ENCODE measurements at regions not wholly inside any gene's neighbourhood (a gene's known extent, or its start where the extent isn't known, plus 50 kb on each side); places are given as distances from the start of the nearest gene placed in this dataset.
"Not testable (repeated sequence)": the region's sequence is repeated elsewhere in the genome, so short reads cannot be mapped to it uniquely, and the experiment has no call there.

DNA sequence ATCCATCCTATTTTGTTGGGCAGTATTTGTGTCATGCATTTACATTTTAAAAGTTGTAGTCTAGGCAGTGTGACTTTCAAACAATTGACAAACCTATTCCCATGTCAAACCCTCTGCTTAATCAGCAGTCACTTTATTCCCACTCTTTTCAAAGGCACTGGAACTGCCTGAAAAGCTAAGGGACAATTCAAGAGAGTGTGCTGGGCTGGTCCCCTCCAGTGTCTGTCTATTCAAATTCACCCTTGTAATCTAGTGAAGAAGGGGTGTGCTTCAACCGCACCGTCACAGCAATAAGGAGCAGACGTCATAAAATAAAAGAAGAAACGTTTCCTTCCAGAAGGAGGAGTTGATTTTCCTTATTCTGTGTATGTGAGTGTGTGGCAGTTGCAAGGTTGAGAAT lies 197.0 kb upstream of the MAD2L1 start:
- DNase-seq (ENCODE audit: low read depth): no peak
- TF ChIP-seq, protein P1, sequence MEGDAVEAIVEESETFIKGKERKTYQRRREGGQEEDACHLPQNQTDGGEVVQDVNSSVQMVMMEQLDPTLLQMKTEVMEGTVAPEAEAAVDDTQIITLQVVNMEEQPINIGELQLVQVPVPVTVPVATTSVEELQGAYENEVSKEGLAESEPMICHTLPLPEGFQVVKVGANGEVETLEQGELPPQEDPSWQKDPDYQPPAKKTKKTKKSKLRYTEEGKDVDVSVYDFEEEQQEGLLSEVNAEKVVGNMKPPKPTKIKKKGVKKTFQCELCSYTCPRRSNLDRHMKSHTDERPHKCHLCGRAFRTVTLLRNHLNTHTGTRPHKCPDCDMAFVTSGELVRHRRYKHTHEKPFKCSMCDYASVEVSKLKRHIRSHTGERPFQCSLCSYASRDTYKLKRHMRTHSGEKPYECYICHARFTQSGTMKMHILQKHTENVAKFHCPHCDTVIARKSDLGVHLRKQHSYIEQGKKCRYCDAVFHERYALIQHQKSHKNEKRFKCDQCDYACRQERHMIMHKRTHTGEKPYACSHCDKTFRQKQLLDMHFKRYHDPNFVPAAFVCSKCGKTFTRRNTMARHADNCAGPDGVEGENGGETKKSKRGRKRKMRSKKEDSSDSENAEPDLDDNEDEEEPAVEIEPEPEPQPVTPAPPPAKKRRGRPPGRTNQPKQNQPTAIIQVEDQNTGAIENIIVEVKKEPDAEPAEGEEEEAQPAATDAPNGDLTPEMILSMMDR (IDR thresholded peaks at IDR 0.05; ENCODE audit: low read depth, low read length, missing control alignments): no peak
- H3K4me3 ChIP-seq (ENCODE audit: low read depth, low read length): no peak overlapping the region
- in situ Hi-C loops (cut with HindIII; ENCODE audit: low sequenced_read_pairs): loop anchor here (5.0 kb wide), 1 partner anchor 36 kb away; no protein-coding TSS in a partner anchor

DNA sequence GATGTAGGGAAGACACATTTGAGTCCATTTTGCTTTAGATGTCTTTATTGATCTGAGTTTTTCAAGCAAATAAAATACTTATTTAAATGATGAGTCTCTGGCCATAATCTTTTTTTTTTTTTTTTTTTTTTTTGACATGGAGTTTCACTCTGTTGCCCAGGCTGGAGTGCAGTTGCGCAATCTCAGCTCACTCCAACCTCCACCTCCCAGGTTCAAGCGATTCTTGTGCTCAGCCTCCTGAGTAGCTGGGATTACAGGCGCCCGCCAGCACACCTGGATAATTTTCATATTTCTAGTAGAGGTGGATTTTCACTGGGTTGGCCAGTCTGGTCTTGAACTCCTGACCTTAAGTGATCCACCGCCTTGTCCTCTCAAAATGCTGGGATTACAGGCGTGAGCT lies 194.5 kb upstream of the MAD2L1 start:
- DNase-seq (ENCODE audit: low read depth): no peak
- TF ChIP-seq, protein P1 (IDR thresholded peaks at IDR 0.05; ENCODE audit: low read depth, low read length, missing control alignments): no peak
- no peak overlapping the region for H3K4me3 ChIP-seq (ENCODE audit: low read depth, low read length)
- in situ Hi-C loops (cut with HindIII; ENCODE audit: low sequenced_read_pairs): loop anchor here (5.0 kb wide), 1 partner anchor 34 kb away; no protein-coding TSS in a partner anchor

DNA sequence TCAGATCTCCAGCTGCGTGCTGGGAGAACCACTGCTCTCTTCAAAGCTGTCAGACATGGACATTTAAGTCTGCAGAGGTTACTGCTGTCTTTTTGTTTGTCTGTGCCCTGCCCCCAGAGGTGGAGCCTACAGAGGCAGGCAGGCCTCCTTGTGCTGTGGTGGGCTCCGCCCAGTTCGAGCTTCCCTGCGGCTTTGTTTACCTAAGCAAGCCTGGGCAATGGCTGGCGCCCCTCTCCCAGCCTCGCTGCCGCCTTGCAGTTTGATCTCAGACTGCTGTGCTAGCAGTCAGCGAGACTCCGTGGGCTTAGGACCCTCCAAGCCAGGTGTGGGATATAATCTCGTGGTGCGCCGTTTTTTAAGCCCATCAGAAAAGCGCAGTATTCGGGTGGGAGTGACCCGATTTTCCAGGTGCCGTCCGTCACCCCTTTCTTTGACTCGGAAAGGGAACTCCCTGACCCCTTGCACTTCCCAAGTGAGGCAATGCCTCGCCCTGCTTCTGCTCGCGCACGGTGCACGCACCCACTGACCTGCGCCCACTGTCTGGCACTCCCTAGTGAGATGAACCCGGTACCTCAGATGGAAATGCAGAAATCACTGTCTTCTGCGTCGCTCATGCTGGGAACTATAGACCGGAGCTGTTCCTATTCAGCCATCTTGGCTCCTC lies 189.6 kb upstream of the MAD2L1 start:
- DNase-seq (ENCODE audit: low read depth); H3K4me3 ChIP-seq (ENCODE audit: low read depth, low read length); in situ Hi-C loops (cut with HindIII; ENCODE audit: low sequenced_read_pairs): not testable (repeated sequence)

DNA sequence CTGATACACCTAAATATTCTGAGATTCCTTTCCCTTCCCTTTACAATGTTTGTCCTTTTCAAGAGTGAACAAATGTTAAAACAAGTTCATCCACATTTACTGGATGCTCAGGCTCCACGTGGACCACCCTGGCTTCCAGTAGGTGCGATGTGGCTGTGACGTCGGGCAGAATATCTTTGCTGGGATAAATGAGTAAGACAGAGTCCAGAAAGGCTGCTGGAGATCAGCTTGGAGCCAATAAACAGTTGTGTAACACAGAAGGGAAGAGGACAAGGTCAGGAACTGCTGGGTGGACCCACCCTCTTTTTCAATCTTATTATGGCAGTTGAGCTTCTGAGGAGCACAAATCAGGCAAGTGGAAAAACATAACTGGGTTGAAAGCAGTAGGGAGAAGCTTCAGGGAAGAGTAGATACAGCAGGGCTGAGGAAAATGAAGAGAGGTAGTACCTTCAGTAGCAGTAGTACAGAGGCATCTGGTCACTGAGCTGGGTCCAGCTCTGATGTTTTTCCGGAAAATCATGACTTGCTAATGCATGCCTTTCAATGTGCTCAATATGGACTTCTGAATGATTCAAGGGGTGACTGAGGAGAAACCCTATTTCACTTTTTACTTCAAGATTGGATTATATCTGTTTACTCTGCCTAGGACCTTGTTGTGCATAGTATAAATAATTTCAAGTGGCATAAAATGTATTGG lies 171.8 kb upstream of the MAD2L1 start:
- no peak for DNase-seq (ENCODE audit: low read depth)
- H3K4me3 ChIP-seq (ENCODE audit: low read depth, low read length): no peak overlapping the region
- in situ Hi-C loops (cut with HindIII; ENCODE audit: low sequenced_read_pairs): no loop called here
- TF ChIP-seq, protein P1 (IDR thresholded peaks at IDR 0.05; ENCODE audit: low read depth, low read length, missing control alignments): no peak

DNA sequence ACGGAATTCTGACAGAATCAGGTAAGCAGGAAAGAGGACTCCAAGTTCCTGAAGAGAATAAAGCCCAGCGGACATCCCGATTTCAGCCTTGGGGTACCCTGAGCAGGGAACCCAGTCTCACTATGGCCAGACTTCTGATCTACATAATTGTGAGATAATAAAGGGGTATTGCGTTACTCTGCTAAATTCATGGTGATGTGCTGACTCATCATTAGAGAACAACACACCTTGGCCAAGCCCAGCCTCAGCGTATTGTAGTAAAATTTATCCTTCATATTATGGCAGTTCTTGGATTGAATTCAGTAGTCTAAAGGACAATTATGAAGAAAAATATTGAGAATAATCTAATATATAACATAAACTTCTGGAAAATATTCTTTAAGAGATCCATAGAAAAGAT lies 170.2 kb upstream of the MAD2L1 start:
- TF ChIP-seq, protein P1 (IDR thresholded peaks at IDR 0.05; ENCODE audit: low read depth, low read length, missing control alignments): no peak
- in situ Hi-C loops (cut with HindIII; ENCODE audit: low sequenced_read_pairs): no loop called here
- no peak overlapping the region for H3K4me3 ChIP-seq (ENCODE audit: low read depth, low read length)
- no peak for DNase-seq (ENCODE audit: low read depth)

DNA sequence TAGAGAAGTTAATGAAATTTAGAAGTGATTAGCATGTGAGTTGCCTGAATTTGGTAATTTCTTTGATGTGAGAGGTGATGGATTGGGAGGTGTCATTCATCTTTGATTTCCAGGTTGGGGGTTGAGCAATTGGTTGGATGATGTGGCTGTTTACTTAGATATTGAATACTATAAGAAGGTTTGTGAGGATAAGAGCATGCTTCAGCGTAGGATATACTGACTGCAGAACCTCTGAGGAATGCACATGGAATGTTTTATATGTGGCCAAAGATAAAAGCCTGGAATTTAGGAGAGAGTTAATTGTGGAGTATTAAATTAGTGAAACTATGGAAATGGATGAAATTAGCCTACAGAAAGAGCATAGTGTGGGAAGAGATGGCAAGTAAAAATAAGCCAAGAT lies 165.4 kb upstream of the MAD2L1 start:
- in situ Hi-C loops (cut with HindIII; ENCODE audit: low sequenced_read_pairs): no loop called here
- H3K4me3 ChIP-seq (ENCODE audit: low read depth, low read length): no peak overlapping the region
- no peak for DNase-seq (ENCODE audit: low read depth)
- TF ChIP-seq, protein P1 (IDR thresholded peaks at IDR 0.05; ENCODE audit: low read depth, low read length, missing control alignments): no peak

DNA sequence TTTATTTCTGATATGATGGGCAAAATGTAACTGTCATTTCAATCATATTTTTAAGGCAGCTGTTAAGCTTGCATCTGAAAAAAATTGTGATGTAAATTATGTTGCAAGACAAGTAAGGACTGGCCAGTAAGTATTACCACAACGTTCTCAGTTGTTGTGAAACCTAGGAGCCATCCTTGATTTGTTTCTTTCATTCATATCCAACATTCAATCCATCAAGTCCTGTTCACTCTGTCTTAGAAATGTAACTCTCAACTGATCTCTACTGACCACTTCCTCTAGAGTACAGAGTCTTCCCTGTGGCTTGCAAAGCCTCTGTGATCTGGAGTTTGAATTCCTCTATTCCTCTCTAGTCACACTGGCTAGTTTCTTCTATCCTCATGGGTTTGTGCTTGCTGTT lies 161.4 kb upstream of the MAD2L1 start:
- H3K4me3 ChIP-seq (ENCODE audit: low read depth, low read length): no peak overlapping the region
- in situ Hi-C loops (cut with HindIII; ENCODE audit: low sequenced_read_pairs): loop anchor here (5.0 kb wide), 1 partner anchor 34 kb away; no protein-coding TSS in a partner anchor
- DNase-seq (ENCODE audit: low read depth): no peak
- TF ChIP-seq, protein P1 (IDR thresholded peaks at IDR 0.05; ENCODE audit: low read depth, low read length, missing control alignments): no peak

Measured in astrocyte of the cerebellum (primary cell).